HuH-7 (cell line): ENCODE measurements at regions not wholly inside any gene's neighbourhood (a gene's known extent, or its start where the extent isn't known, plus 50 kb on each side); places are given as distances from the start of the nearest gene placed in this dataset.
"Not testable (repeated sequence)": the region's sequence is repeated elsewhere in the genome, so short reads cannot be mapped to it uniquely, and the experiment has no call there.

Source experiments
- DNase-seq: peaks from one replicate; pipeline ENCODE4 v3.0.0; 2011; ENCODE audit warnings: low spot score

- no peak for DNase-seq
Observed at GRCh38 chr4:30450474-30450873, 269.7 kb upstream of the PCDH7 start.

- DNase-seq: no peak
Observed at GRCh38 chr4:30454504-30454903, 265.7 kb upstream of the PCDH7 start.

GRCh38 chr4:30456716-30457115 is 263.5 kb upstream of the PCDH7 start:
- no peak for DNase-seq

- no peak for DNase-seq
Observed at GRCh38 chr4:30460818-30461217, 259.4 kb upstream of the PCDH7 start.

- no peak for DNase-seq
Observed at GRCh38 chr4:30461218-30461617, 259.0 kb upstream of the PCDH7 start.

- no peak for DNase-seq
Observed at GRCh38 chr4:30462445-30463090, 257.6 kb upstream of the PCDH7 start.

GRCh38 chr4:30471861-30472260 is 248.3 kb upstream of the PCDH7 start:
- DNase-seq: no peak

- DNase-seq: no peak
Observed at GRCh38 chr4:30473225-30473624, 246.9 kb upstream of the PCDH7 start.

- no peak for DNase-seq
Observed at GRCh38 chr4:30495251-30495650, 224.9 kb upstream of the PCDH7 start.

- DNase-seq: no peak
Observed at GRCh38 chr4:30495651-30496310, 224.4 kb upstream of the PCDH7 start.

GRCh38 chr4:30511751-30512150 is 208.4 kb upstream of the PCDH7 start:
- DNase-seq: no peak

GRCh38 chr4:30518211-30518610 is 202.0 kb upstream of the PCDH7 start:
- no peak for DNase-seq

GRCh38 chr4:30525662-30526315 is 194.4 kb upstream of the PCDH7 start:
- no peak for DNase-seq

- DNase-seq: no peak
Observed at GRCh38 chr4:30535255-30535654, 184.9 kb upstream of the PCDH7 start.

- DNase-seq: no peak
Observed at GRCh38 chr4:30536231-30536630, 183.9 kb upstream of the PCDH7 start.

GRCh38 chr4:30537456-30537855 is 182.7 kb upstream of the PCDH7 start:
- no peak for DNase-seq

GRCh38 chr4:30538794-30539193 is 181.4 kb upstream of the PCDH7 start:
- DNase-seq: no peak

- no peak for DNase-seq
Observed at GRCh38 chr4:30543057-30543456, 177.1 kb upstream of the PCDH7 start.

- no peak for DNase-seq
Observed at GRCh38 chr4:30553151-30553550, 167.0 kb upstream of the PCDH7 start.

GRCh38 chr4:30553706-30554105 is 166.5 kb upstream of the PCDH7 start:
- no peak for DNase-seq

GRCh38 chr4:30555775-30556174 is 164.4 kb upstream of the PCDH7 start:
- no peak for DNase-seq

GRCh38 chr4:30559481-30559880 is 160.7 kb upstream of the PCDH7 start:
- DNase-seq: no peak

GRCh38 chr4:30586850-30587249 is 133.3 kb upstream of the PCDH7 start:
- no peak for DNase-seq

GRCh38 chr4:30589669-30590068 is 130.5 kb upstream of the PCDH7 start:
- DNase-seq: not testable (repeated sequence)
